SK-N-SH treated with all-trans-retinoic acid at 6 μM for 48 hours (cell line): ENCODE measurements at regions not wholly inside any gene's neighbourhood (a gene's known extent, or its start where the extent isn't known, plus 50 kb on each side); places are given as distances from the start of the nearest gene placed in this dataset.

ENCODE experiments used
- ATAC-seq: fragments of 200-7000 bp; cut with Tn5 transposase; 3 replicates; pipeline ENCODE4 v1.9.1; 2020; ENCODE audit warnings: mild to moderate bottlenecking, moderate library complexity
- ARNTL ChIP-seq: fragments of 450-650 bp; formaldehyde crosslinking; IDR thresholded peaks from 2 replicates; pipeline ENCODE4 v1.5.0; 2020; ENCODE audit warnings: low read depth, mild to moderate bottlenecking, moderate library complexity, borderline replicate concordance
- CSDC2 ChIP-seq: fragments of 250-450 bp; sonication (Bioruptor Pico); IDR thresholded peaks from 2 replicates; pipeline ENCODE4 v1.5.0; 2020; ENCODE audit warnings: mild to moderate bottlenecking, moderate library complexity
- GLIS3 ChIP-seq: fragments of 250-450 bp; sonication (Bioruptor Pico); IDR thresholded peaks from 2 replicates; pipeline ENCODE4 v1.5.0; 2020; ENCODE audit warnings: mild to moderate bottlenecking, moderate library complexity
- ISL1 ChIP-seq: fragments of 250-450 bp; sonication (Bioruptor Pico); IDR thresholded peaks from 2 replicates; pipeline ENCODE4 v2.1.2; 2022; ENCODE audit warnings: mild to moderate bottlenecking, moderate library complexity
- OSR1 ChIP-seq: fragments of 250-450 bp; sonication (Bioruptor Pico); IDR thresholded peaks from 2 replicates; pipeline ENCODE4 v1.8.0; 2022; ENCODE audit warnings: moderate library complexity, mild to moderate bottlenecking, inconsistent platforms
- RARB ChIP-seq: fragments of 250-450 bp; sonication (Bioruptor Pico); IDR thresholded peaks from 2 replicates; pipeline ENCODE4 v1.8.0; 2021; ENCODE audit warnings: mild to moderate bottlenecking, moderate library complexity
- SNAI2 ChIP-seq: fragments of 250-450 bp; sonication (Bioruptor Pico); IDR thresholded peaks from 2 replicates; pipeline ENCODE4 v1.5.0; 2020; ENCODE audit warnings: mild to moderate bottlenecking, moderate library complexity
- TCF4 ChIP-seq: fragments of 250-450 bp; sonication (Bioruptor Pico); IDR thresholded peaks from 2 replicates; pipeline ENCODE4 v1.8.0; 2021; ENCODE audit warnings: mild to moderate bottlenecking, moderate library complexity, borderline replicate concordance
- TOX ChIP-seq: fragments of 250-450 bp; sonication (Bioruptor Pico); IDR thresholded peaks from 2 replicates; pipeline ENCODE4 v1.8.0; 2021; ENCODE audit warnings: mild to moderate bottlenecking, moderate library complexity, borderline replicate concordance
- ZC3H10 ChIP-seq: fragments of 250-450 bp; sonication (Bioruptor Pico); IDR thresholded peaks from 2 replicates; pipeline ENCODE4 v1.5.1; 2021; ENCODE audit warnings: mild to moderate bottlenecking, moderate library complexity
- ZFP3 ChIP-seq: fragments of 250-450 bp; sonication (Bioruptor Pico); IDR thresholded peaks from 2 replicates; pipeline ENCODE4 v1.5.0; 2020; ENCODE audit warnings: mild to moderate bottlenecking, moderate library complexity
- ZFP30 ChIP-seq: fragments of 450-650 bp; formaldehyde crosslinking; IDR thresholded peaks from 2 replicates; pipeline ENCODE4 v1.5.0; 2022; ENCODE audit warnings: mild to moderate bottlenecking, moderate library complexity
- ZNF8 ChIP-seq: fragments of 450-650 bp; formaldehyde crosslinking; IDR thresholded peaks from 2 replicates; pipeline ENCODE4 v1.5.0; 2020; ENCODE audit warnings: mild to moderate bottlenecking, moderate library complexity
- TF ChIP-seq, protein P1 (sequence below): fragments of 250-450 bp; sonication (Bioruptor Pico); IDR thresholded peaks from 2 replicates; pipeline ENCODE4 v1.5.0; 2020; ENCODE audit warnings: mild to moderate bottlenecking, moderate library complexity
- TF ChIP-seq, protein P2 (sequence below): fragments of 250-450 bp; sonication (Bioruptor Pico); IDR thresholded peaks from 2 replicates; pipeline ENCODE4 v1.5.1; 2021; ENCODE audit warnings: mild to moderate bottlenecking, moderate library complexity
- TF ChIP-seq, protein P3 (sequence below): fragments of 250-450 bp; sonication (Bioruptor Pico); IDR thresholded peaks from 2 replicates; pipeline ENCODE4 v1.8.0; 2021; ENCODE audit warnings: low read depth, mild to moderate bottlenecking, moderate library complexity, borderline replicate concordance
- TF ChIP-seq, protein P4 (sequence below): fragments of 250-450 bp; sonication (Bioruptor Pico); IDR thresholded peaks from 2 replicates; pipeline ENCODE4 v1.5.1; 2020; ENCODE audit warnings: low read depth, mild to moderate bottlenecking, moderate library complexity
- TF ChIP-seq, protein P5 (sequence below): fragments of 250-450 bp; sonication (Bioruptor Pico); IDR thresholded peaks from 2 replicates; pipeline ENCODE4 v1.8.0; 2020; ENCODE audit warnings: mild to moderate bottlenecking, moderate library complexity, borderline replicate concordance

DNA sequence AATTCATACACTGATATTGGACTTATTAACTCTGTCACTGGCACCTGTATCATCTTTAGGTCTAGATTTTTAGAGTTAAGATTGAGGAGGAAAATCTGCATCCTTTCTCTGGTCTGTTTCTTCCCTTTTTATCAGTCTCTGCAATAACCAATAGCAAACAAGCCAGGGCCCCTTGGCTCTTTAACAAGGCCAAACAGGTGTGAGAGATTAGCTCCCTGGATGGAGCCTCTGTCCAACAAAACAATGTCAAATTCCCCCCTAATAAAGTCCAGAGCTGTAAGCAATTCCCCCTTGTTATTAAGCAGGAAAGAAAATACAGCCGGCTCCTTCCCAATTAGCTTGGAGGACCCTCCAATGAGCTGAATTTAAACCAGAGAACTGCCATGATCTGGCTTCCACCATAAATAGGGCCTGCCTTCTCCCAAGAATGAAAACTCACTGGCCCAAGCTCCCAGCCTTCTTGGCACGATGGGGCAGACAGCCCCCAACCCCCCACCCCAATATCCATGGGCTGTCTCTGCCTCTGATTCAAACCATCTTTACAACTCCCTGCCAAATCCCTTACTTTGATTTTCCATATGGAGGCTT is 56.1 kb upstream of the SOX9 start:
- TF ChIP-seq ARNTL: no peak
- TF ChIP-seq, protein P1, sequence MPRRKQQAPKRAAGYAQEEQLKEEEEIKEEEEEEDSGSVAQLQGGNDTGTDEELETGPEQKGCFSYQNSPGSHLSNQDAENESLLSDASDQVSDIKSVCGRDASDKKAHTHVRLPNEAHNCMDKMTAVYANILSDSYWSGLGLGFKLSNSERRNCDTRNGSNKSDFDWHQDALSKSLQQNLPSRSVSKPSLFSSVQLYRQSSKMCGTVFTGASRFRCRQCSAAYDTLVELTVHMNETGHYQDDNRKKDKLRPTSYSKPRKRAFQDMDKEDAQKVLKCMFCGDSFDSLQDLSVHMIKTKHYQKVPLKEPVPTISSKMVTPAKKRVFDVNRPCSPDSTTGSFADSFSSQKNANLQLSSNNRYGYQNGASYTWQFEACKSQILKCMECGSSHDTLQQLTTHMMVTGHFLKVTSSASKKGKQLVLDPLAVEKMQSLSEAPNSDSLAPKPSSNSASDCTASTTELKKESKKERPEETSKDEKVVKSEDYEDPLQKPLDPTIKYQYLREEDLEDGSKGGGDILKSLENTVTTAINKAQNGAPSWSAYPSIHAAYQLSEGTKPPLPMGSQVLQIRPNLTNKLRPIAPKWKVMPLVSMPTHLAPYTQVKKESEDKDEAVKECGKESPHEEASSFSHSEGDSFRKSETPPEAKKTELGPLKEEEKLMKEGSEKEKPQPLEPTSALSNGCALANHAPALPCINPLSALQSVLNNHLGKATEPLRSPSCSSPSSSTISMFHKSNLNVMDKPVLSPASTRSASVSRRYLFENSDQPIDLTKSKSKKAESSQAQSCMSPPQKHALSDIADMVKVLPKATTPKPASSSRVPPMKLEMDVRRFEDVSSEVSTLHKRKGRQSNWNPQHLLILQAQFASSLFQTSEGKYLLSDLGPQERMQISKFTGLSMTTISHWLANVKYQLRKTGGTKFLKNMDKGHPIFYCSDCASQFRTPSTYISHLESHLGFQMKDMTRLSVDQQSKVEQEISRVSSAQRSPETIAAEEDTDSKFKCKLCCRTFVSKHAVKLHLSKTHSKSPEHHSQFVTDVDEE: no peak
- no peak for TF ChIP-seq SNAI2 (CRISPR knock-in tag)
- no peak for TF ChIP-seq ZFP30 (CRISPR knock-in tag)
- TF ChIP-seq CSDC2 (CRISPR knock-in tag): no peak
- no peak for TF ChIP-seq ZFP3 (CRISPR knock-in tag)
- TF ChIP-seq RARB: no peak
- TF ChIP-seq, protein P2, sequence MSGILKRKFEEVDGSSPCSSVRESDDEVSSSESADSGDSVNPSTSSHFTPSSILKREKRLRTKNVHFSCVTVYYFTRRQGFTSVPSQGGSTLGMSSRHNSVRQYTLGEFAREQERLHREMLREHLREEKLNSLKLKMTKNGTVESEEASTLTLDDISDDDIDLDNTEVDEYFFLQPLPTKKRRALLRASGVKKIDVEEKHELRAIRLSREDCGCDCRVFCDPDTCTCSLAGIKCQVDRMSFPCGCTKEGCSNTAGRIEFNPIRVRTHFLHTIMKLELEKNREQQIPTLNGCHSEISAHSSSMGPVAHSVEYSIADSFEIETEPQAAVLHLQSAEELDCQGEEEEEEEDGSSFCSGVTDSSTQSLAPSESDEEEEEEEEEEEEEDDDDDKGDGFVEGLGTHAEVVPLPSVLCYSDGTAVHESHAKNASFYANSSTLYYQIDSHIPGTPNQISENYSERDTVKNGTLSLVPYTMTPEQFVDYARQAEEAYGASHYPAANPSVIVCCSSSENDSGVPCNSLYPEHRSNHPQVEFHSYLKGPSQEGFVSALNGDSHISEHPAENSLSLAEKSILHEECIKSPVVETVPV (CRISPR knock-in tag): no peak
- TF ChIP-seq, protein P3, sequence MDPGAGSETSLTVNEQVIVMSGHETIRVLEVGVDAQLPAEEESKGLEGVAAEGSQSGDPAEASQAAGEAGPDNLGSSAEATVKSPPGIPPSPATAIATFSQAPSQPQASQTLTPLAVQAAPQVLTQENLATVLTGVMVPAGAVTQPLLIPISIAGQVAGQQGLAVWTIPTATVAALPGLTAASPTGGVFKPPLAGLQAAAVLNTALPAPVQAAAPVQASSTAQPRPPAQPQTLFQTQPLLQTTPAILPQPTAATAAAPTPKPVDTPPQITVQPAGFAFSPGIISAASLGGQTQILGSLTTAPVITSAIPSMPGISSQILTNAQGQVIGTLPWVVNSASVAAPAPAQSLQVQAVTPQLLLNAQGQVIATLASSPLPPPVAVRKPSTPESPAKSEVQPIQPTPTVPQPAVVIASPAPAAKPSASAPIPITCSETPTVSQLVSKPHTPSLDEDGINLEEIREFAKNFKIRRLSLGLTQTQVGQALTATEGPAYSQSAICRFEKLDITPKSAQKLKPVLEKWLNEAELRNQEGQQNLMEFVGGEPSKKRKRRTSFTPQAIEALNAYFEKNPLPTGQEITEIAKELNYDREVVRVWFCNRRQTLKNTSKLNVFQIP (CRISPR knock-in tag): no peak
- no peak for TF ChIP-seq ZC3H10 (CRISPR knock-in tag)
- TF ChIP-seq, protein P4, sequence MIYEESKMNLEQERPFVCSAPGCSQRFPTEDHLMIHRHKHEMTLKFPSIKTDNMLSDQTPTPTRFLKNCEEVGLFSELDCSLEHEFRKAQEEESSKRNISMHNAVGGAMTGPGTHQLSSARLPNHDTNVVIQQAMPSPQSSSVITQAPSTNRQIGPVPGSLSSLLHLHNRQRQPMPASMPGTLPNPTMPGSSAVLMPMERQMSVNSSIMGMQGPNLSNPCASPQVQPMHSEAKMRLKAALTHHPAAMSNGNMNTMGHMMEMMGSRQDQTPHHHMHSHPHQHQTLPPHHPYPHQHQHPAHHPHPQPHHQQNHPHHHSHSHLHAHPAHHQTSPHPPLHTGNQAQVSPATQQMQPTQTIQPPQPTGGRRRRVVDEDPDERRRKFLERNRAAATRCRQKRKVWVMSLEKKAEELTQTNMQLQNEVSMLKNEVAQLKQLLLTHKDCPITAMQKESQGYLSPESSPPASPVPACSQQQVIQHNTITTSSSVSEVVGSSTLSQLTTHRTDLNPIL: no peak
- TF ChIP-seq GLIS3 (CRISPR knock-in tag): no peak
- no peak for TF ChIP-seq TCF4
- TF ChIP-seq ZNF8 (CRISPR knock-in tag): no peak
- TF ChIP-seq, protein P5, sequence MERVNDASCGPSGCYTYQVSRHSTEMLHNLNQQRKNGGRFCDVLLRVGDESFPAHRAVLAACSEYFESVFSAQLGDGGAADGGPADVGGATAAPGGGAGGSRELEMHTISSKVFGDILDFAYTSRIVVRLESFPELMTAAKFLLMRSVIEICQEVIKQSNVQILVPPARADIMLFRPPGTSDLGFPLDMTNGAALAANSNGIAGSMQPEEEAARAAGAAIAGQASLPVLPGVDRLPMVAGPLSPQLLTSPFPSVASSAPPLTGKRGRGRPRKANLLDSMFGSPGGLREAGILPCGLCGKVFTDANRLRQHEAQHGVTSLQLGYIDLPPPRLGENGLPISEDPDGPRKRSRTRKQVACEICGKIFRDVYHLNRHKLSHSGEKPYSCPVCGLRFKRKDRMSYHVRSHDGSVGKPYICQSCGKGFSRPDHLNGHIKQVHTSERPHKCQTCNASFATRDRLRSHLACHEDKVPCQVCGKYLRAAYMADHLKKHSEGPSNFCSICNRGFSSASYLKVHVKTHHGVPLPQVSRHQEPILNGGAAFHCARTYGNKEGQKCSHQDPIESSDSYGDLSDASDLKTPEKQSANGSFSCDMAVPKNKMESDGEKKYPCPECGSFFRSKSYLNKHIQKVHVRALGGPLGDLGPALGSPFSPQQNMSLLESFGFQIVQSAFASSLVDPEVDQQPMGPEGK (CRISPR knock-in tag): no peak
- no peak for ATAC-seq

DNA sequence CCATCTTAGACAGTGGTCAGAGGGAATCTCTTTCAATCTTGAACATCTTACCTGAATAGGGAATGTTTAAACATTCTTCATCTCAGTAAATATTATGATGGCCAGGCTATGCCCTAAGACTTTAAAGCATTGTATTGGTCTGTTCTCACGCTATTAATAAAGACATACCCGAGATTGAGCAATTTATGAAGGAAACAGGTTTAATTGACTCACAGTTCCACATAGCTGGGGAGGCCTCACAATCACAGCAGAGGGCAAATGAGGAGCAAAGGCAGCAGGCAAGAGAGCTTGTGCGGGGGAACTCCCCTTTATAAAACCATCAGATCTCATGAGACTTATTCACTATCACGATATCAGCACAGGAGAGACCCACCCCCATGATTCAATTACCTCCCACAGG is 55.3 kb upstream of the SOX9 start:
- TF ChIP-seq TCF4 (no peak), CSDC2 (CRISPR knock-in tag) (no peak)

DNA sequence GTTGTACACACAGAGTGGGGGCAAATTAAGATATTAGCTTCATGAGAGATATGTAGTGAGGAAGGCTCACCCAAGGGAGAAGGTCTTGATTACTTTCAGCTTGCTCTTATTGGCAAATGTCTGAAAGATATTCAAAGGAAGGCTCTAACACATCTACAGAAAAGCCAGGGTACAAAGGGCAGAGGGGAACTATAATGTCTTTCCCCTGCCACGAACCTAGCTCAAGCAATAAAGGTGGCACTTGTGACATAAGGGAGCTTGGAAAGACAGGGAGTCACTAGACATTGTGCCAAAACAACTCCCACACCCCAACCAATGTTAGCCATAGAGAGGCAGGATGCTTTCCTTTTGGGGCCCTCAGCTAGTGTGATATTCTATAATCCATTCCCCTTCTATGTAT is 52.2 kb upstream of the SOX9 start:
- no peak for ATAC-seq
- TF ChIP-seq ZNF8 (CRISPR knock-in tag) (no peak), RARB (no peak), SNAI2 (CRISPR knock-in tag) (no peak), ZFP30 (CRISPR knock-in tag) (no peak), ARNTL (no peak)
- TF ChIP-seq, protein P5 (CRISPR knock-in tag): no peak

More for the DNA sequence above, 55.3 kb upstream of the SOX9 start:
- no peak for ATAC-seq

DNA sequence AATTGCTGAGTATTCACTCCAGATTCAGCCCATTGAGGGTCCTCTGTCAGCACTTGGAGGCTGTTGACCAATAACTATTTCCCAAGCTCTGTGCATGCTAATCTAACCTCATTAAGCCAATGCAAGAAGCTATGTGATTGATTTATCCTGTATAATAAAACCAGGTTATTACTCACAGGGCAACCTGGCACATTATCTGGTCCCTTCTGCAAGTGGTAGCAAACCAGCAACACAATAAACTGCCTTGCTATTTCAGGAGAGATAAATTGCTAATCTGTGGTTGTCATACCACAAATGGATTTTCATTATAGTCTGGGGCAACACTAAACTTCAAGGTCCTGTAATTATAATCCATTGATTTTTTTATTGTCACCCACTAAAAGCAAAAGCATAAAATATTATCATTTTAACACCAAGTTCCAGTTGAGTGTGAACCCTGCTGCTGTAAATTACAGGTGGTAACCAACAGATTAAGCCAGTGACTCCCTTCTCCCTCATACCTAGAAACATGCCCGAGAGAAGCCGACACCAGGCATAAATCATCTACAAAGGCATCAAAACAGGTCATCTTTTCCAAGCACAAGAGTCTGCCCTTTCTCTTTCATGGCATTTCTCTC is 51.1 kb upstream of the SOX9 start:
- TF ChIP-seq ISL1 (CRISPR knock-in tag) (no peak), OSR1 (no peak), ARNTL (no peak), CSDC2 (CRISPR knock-in tag) (no peak), TOX (CRISPR knock-in tag) (no peak)
- TF ChIP-seq, protein P5 (CRISPR knock-in tag): no peak
- ATAC-seq: no peak
